ENCODE measurements at regions not wholly inside any gene's neighbourhood (a gene's known extent, or its start where the extent isn't known, plus 50 kb on each side); places are given as distances from the start of the nearest gene placed in this dataset.
"Not testable (repeated sequence)": the region's sequence is repeated elsewhere in the genome, so short reads cannot be mapped to it uniquely, and the experiment has no call there.

DNA sequence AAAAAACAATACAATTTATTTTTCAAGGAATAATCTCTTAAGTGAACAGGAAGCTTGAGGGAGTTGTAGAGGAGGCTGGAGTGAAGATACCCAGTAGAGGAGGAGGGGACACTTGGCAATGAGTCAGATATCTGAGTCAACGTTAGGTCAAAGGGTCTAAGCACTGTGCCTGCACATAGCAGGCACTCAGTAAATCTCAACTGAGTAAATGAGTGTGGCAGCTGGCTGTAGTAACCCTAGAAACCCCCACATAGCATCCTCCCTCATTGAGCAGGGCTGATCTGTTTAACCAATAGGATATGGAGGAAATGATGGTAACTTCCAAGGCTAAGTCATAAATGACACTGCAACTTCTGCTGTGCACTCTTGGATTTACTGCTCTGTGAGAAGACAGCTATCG is 186.0 kb upstream of the FAM241A start:
- FAIRE-seq (no peak), DNase-seq (ENCODE audit: insufficient read length, low spot score) (no peak)
- TF ChIP-seq, protein P1, sequence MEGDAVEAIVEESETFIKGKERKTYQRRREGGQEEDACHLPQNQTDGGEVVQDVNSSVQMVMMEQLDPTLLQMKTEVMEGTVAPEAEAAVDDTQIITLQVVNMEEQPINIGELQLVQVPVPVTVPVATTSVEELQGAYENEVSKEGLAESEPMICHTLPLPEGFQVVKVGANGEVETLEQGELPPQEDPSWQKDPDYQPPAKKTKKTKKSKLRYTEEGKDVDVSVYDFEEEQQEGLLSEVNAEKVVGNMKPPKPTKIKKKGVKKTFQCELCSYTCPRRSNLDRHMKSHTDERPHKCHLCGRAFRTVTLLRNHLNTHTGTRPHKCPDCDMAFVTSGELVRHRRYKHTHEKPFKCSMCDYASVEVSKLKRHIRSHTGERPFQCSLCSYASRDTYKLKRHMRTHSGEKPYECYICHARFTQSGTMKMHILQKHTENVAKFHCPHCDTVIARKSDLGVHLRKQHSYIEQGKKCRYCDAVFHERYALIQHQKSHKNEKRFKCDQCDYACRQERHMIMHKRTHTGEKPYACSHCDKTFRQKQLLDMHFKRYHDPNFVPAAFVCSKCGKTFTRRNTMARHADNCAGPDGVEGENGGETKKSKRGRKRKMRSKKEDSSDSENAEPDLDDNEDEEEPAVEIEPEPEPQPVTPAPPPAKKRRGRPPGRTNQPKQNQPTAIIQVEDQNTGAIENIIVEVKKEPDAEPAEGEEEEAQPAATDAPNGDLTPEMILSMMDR (IDR thresholded peaks at IDR 0.05; ENCODE audit: insufficient read depth, missing control alignments) = no peak

DNA sequence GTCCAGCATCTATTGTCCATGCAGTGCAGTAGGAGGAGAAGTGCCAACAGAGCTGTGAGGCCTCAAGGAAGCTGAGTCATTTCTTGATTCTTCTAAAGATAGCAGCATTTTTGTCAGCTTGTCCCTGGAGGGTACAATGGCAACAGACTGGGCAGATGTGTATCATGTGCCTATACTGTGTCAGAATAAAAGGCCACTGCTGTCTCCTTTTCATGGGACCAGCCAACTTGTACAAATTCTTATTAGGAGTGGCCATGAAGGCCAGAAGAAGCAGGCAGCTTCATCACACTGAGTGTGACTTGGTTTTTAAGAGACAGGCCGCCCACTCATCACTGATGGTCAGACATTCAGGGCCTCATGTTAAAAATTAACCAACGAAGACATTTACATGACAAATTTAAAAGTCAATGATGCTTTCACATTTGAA is 185.0 kb upstream of the FAM241A start:
- DNase-seq (ENCODE audit: insufficient read length, low spot score) = no peak
- TF ChIP-seq, protein P1 (IDR thresholded peaks at IDR 0.05; ENCODE audit: insufficient read depth, missing control alignments) = no peak
- FAIRE-seq = no peak

DNA sequence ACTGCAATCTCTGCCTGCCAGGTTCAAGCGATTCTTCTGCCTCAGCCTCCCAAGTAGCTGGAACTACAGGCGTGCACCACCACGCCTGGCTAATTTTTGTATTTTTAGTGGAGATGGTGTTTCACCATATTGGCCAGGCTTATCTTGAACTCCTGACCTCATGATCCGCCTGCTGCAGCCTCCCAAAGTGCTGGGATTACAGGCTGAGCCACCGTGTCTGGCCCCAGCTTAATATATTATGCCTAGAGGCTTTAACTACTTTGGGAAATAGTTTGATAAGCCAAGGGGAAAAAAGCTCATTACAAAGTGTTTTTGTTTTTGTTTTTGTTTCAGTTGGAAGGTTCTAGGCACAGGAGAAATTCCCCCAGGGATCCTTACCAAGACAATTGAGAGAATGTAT is 184.2 kb upstream of the FAM241A start:
- not testable (repeated sequence) for DNase-seq (ENCODE audit: insufficient read length, low spot score)
- peak; percentile 63 for FAIRE-seq

DNA sequence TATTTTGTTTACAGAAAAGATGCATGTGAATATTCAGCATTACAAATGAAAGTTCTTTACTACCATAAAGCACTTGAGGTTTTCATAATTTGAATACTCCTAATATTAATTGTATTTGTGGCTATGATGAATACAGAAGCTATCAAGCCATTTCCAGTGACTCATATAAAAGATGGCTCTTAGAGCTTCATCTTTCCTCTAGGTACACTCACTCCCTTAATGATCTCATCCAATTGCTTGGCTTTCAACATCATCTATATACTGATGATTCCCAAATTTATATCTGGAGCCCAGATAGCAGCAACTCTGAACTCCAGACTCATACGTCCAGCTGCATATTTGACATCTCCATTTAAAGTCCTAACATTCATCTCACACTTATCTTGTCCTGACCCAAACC is 183.4 kb upstream of the FAM241A start:
- TF ChIP-seq, protein P1 (IDR thresholded peaks at IDR 0.05; ENCODE audit: insufficient read depth, missing control alignments) = no peak
- FAIRE-seq (no peak), DNase-seq (ENCODE audit: insufficient read length, low spot score) (no peak)

DNA sequence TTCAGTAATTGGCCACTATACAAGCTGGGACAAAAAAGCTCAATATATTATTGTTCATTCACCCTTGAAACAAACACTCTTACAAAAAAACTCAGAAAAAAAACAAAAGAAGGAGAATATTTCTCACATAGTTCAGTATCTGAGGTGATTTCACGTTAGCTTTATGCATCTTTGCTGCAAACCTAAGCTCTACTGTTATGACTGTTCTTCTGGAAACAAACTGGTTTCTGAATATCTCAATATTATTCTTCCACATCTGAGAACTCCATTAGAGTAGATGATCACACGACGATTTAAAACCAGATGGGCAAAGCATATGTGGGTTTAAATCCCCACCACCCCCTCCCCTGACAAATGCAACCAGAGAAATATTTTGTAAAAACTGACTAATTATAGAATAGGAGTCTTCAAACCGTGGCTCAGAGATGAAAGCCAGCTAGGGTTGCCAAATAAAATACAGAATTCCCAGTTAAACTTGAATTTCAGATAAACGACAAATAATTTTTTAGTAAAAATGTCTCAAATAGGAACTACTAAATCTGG is 182.0 kb upstream of the FAM241A start:
- peak; percentile 56 for FAIRE-seq
- TF ChIP-seq, protein P1 (IDR thresholded peaks at IDR 0.05; ENCODE audit: insufficient read depth, missing control alignments) = no peak
- DNase-seq (ENCODE audit: insufficient read length, low spot score) = no peak

DNA sequence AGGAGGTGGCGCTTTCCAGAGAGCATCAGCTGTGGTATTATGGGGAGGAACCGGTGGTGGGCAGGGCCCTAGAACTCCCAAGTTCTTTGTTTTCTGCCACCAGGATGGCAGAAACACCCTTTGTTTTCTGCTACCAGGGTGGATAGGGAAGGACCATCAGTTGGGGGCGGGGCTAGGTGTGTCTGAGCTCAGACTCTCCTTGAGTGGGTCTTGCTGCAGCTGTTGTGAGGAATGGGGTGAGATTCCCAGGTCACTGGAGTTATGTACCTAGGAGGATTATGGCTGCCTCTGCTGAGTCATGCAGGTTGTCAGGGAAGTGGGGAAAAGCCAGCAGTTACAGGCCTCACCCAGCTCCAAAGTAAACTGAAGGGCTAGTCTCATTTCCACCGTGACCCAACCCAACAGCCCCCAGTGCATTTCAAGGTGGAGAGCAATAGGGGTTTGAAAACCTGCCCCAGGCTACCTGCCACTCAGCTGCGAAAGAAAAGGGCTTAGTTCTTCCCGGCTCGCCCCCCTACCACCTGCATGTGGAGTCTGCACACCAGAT is 167.8 kb upstream of the FAM241A start:
- FAIRE-seq = no peak
- no peak for DNase-seq (ENCODE audit: insufficient read length, low spot score)
- TF ChIP-seq, protein P1 (IDR thresholded peaks at IDR 0.05; ENCODE audit: insufficient read depth, missing control alignments) = no peak

DNA sequence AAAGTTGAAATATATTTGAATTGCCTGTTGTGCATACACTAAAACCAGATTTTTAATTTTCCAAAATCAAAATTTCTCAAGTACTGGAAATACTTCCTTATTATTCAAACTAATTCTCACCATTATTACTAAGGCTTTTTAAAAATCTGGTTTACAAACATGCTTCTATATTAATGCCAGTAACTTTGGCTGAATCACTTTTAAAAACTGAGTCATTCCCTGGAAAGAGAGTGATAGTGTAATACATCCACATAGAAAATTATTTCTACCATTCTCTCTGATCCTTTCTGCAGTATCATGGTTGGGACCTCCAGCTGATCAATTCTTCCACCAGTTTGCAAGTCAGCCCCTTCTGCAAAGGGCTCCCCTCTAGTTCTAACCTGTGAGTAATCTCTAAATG is 165.3 kb upstream of the FAM241A start:
- TF ChIP-seq, protein P1 (IDR thresholded peaks at IDR 0.05; ENCODE audit: insufficient read depth, missing control alignments) = no peak
- DNase-seq (ENCODE audit: insufficient read length, low spot score) = no peak
- no peak for FAIRE-seq

DNA sequence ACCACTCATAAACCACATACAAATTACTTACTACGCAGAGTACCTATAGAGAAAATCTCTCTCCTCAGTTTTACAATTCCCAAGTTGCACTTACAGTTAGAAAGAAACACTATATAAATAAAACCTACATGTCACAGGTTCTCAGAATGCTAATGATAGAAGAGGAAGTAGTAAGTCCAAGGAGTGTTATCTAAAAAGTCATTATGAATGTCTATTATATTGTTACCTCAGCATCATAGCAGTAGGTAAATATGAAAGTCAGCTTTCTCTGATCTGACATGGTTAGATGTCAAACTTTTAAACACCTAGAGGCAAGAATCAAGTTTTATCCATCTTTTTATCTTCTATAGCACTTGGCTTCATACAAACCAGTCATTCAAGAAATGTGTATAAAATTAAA is 163.2 kb upstream of the FAM241A start:
- DNase-seq (ENCODE audit: insufficient read length, low spot score) (no peak), FAIRE-seq (no peak)
- TF ChIP-seq, protein P1 (IDR thresholded peaks at IDR 0.05; ENCODE audit: insufficient read depth, missing control alignments) = no peak
